Astrocyte of the cerebellum (primary cell): ENCODE measurements at regions not wholly inside any gene's neighbourhood (a gene's known extent, or its start where the extent isn't known, plus 50 kb on each side); places are given as distances from the start of the nearest gene placed in this dataset.

Experiments
- DNase-seq: peaks from one replicate; pipeline ENCODE4 v3.0.0-alpha.2; 2011; ENCODE audit warnings: low read depth
- H3K4me3 ChIP-seq: 2 replicates; pipeline ENCODE4 v1.5.1; 2011; ENCODE audit warnings: mild to moderate bottlenecking, low read depth, low read length, moderate library complexity
- in situ Hi-C: cut with HindIII; loops from 2 replicates; pipeline ENCODE4 v1.10.0; 2017; ENCODE audit warnings: low sequenced_read_pairs
- TF ChIP-seq, protein P1 (sequence below): IDR thresholded peaks from 2 replicates; pipeline ENCODE4 v1.5.1; 2012; ENCODE audit warnings: low read length, low read depth, moderate library complexity, mild to moderate bottlenecking; ENCODE audit errors: missing control alignments

GRCh38 chr18:76722224-76723061, 99.9 kb upstream of the ZNF236 start:
- TF ChIP-seq, protein P1, sequence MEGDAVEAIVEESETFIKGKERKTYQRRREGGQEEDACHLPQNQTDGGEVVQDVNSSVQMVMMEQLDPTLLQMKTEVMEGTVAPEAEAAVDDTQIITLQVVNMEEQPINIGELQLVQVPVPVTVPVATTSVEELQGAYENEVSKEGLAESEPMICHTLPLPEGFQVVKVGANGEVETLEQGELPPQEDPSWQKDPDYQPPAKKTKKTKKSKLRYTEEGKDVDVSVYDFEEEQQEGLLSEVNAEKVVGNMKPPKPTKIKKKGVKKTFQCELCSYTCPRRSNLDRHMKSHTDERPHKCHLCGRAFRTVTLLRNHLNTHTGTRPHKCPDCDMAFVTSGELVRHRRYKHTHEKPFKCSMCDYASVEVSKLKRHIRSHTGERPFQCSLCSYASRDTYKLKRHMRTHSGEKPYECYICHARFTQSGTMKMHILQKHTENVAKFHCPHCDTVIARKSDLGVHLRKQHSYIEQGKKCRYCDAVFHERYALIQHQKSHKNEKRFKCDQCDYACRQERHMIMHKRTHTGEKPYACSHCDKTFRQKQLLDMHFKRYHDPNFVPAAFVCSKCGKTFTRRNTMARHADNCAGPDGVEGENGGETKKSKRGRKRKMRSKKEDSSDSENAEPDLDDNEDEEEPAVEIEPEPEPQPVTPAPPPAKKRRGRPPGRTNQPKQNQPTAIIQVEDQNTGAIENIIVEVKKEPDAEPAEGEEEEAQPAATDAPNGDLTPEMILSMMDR = no peak
- DNase-seq = no peak
- no peak overlapping the region for H3K4me3 ChIP-seq
- in situ Hi-C loops = no loop called here

GRCh38 chr18:76721207-76721996, 101.0 kb upstream of the ZNF236 start:
- in situ Hi-C loops = no loop called here
- H3K4me3 ChIP-seq = no peak overlapping the region
- TF ChIP-seq, protein P1 = no peak
- DNase-seq = no peak

DNA sequence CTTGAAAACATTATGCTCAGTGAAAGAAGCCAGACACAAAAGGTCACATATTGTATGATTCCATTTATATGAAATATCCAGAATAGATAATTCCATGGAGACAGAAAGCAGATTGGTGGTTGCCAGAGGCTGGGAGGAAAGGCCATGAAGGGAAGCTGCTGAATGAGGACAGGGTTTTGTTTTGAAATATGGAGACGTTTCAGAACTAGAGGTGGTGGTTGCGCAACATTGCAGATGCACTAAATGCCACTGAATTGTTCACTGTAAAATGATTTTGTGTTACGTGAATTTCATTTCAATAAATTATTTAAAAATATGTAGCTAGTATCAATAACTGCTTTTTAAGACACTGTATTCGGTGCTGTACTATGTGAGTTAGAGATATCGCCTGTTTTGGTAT, 101.7 kb upstream of the ZNF236 start:
- in situ Hi-C loops = no loop called here
- H3K4me3 ChIP-seq = no peak overlapping the region
- TF ChIP-seq, protein P1 = no peak
- DNase-seq = no peak

- TF ChIP-seq, protein P1 = no peak
Measured at GRCh38 chr18:76715012-76715610, 107.2 kb upstream of the ZNF236 start.

DNA sequence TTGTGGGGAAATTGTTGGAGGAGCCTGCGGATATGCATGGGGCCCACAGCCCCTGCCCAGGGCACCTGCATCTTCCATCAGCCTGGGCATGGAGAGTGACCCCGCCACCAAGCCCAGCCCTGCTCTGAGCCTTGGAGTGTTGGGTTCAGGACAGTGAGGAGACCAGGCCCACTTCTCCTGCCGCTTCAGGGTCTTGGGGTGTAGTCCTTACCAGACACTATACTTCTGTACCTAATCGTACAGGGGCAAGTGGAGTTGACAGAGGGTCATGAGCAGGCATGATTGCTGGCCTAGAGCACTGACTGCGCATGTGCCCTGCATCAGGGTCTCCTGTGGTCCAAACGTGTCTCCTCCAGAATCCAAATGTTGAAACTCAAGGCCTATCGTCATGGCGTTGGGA, 108.9 kb upstream of the ZNF236 start:
- no peak for DNase-seq
- H3K4me3 ChIP-seq = no peak overlapping the region
- TF ChIP-seq, protein P1 = no peak
- in situ Hi-C loops = no loop called here

More at GRCh38 chr18:76715012-76715610, 107.2 kb upstream of the ZNF236 start:
- in situ Hi-C loops = no loop called here
- DNase-seq = no peak
- no peak overlapping the region for H3K4me3 ChIP-seq

DNA sequence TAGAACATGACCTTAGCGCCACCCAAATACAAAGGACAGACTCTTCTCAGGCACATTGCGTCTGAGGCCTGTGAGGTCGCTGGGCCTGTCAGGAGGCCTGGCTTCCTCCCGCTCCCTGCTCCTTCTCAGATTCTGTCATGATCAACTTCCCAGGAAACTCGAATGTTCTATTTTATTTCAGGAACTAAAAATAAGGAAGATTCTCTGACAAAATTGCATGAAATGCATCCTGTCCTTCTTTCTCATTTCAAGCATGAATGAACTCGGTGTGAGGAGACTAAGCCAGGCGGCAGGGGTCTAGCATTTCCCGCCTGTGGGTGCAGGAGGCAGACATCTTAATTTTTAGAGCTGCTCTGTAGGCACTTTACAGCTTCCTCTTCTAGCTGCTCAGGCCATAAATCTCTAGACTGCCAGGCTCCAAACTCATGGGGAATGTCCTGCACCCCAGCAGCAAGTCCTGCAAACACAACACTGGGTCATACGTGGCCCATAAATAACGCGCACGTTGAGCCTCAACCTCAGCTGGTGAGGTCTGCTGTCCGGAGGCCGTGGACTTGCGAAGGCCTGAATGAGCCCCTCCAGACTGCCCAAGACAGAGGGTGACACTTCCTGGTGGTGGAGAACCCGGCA, 109.7 kb upstream of the ZNF236 start:
- in situ Hi-C loops = no loop called here
- TF ChIP-seq, protein P1 = no peak
- H3K4me3 ChIP-seq = no peak overlapping the region
- no peak for DNase-seq
